ENCODE measurements at regions not wholly inside any gene's neighbourhood (a gene's known extent, or its start where the extent isn't known, plus 50 kb on each side); places are given as distances from the start of the nearest gene placed in this dataset.

GRCh38 chr16:61480250-61480649, 556.0 kb downstream of the CDH8 start:
- TF ChIP-seq CTCF (IDR thresholded peaks at IDR 0.05): no peak
- no peak for TF ChIP-seq POLR2A (IDR thresholded peaks at IDR 0.05)

All from lower leg skin (tissue), 3 donors.